AG10803 (cell line): ENCODE measurements at regions not wholly inside any gene's neighbourhood (a gene's known extent, or its start where the extent isn't known, plus 50 kb on each side); places are given as distances from the start of the nearest gene placed in this dataset.

ENCODE experiments used
- DNase-seq: peaks from one replicate; pipeline ENCODE4 v3.0.0; 2010; ENCODE audit warnings: low read depth
- H3K4me3 ChIP-seq: 2 replicates; pipeline ENCODE4 v1.5.1; 2011; ENCODE audit warnings: mild to moderate bottlenecking, low read length, control low read depth
- CTCF ChIP-seq: conservative IDR thresholded peaks from 2 replicates; pipeline ENCODE4 v1.5.1; 2011; ENCODE audit warnings: mild to moderate bottlenecking, low read length, control low read depth, inconsistent platforms

GRCh38 chr1:238558746-238559145, 668.0 kb upstream of the ZP4 start:
- H3K4me3 ChIP-seq = no peak overlapping the region
- no peak for DNase-seq
- no peak for TF ChIP-seq CTCF

GRCh38 chr1:238558156-238558555, 667.4 kb upstream of the ZP4 start:
- TF ChIP-seq CTCF = no peak
- peak; percentile 56 for DNase-seq

GRCh38 chr1:238552271-238552670, 661.5 kb upstream of the ZP4 start:
- H3K4me3 ChIP-seq = no peak overlapping the region
- TF ChIP-seq CTCF = no peak
- DNase-seq = no peak

More at GRCh38 chr1:238558156-238558555, 667.4 kb upstream of the ZP4 start:
- H3K4me3 ChIP-seq = no peak overlapping the region

- no peak for DNase-seq
- TF ChIP-seq CTCF = no peak
- no peak overlapping the region for H3K4me3 ChIP-seq
These were observed 658.4 kb upstream of the ZP4 start for GRCh38 chr1:238549137-238549536.

GRCh38 chr1:238546118-238546517, 655.4 kb upstream of the ZP4 start:
- no peak for TF ChIP-seq CTCF
- DNase-seq = no peak
- no peak overlapping the region for H3K4me3 ChIP-seq

- no peak for TF ChIP-seq CTCF
- DNase-seq = no peak
- H3K4me3 ChIP-seq = no peak overlapping the region
These were observed 646.9 kb upstream of the ZP4 start for GRCh38 chr1:238537641-238538040.

GRCh38 chr1:238530209-238530851, 639.6 kb upstream of the ZP4 start:
- DNase-seq = no peak
- H3K4me3 ChIP-seq = no peak overlapping the region
- no peak for TF ChIP-seq CTCF
